HEK293T (cell line): ENCODE measurements at regions not wholly inside any gene's neighbourhood (a gene's known extent, or its start where the extent isn't known, plus 50 kb on each side); places are given as distances from the start of the nearest gene placed in this dataset.

Experiments used
- CTCF ChIA-PET: fragments of 350-600 bp; formaldehyde crosslinking; extraction: SDS; loops from one replicate; lab custom pipeline; 2021; ENCODE audit warnings: antibody characterized with exemption, inconsistent platforms; lab: Yijun Ruan, JAX
- POLR2A ChIA-PET: fragments of 350-600 bp; formaldehyde crosslinking; extraction: SDS; loops from one replicate; lab custom pipeline; 2020; ENCODE audit warnings: antibody characterized with exemption, inconsistent platforms; lab: Yijun Ruan, JAX
- DNase-seq: peaks from one replicate; pipeline ENCODE4 v3.0.0; 2012; ENCODE audit warnings: mixed read lengths; ENCODE audit errors: extremely low spot score
- ARNT ChIP-seq: fragments of 450-650 bp; IDR thresholded peaks from 2 replicates; pipeline ENCODE4 v1.6.1; 2017; ENCODE audit warnings: mild to moderate bottlenecking
- BHLHE40 ChIP-seq: fragments of 450-650 bp; IDR thresholded peaks from 2 replicates; pipeline ENCODE4 v1.6.1; 2016; ENCODE audit warnings: mild to moderate bottlenecking, moderate library complexity, borderline replicate concordance
- CTBP1 ChIP-seq: fragments of 450-650 bp; IDR thresholded peaks from 2 replicates; pipeline ENCODE4 v1.6.1; 2016; ENCODE audit warnings: borderline replicate concordance
- ELF4 ChIP-seq: fragments of 450-650 bp; IDR thresholded peaks from 2 replicates; pipeline ENCODE4 v1.6.1; 2017; ENCODE audit warnings: antibody characterized with exemption
- FOXA1 ChIP-seq: fragments of 450-650 bp; IDR thresholded peaks from 2 replicates; pipeline ENCODE4 v1.6.1; 2016; ENCODE audit warnings: mild to moderate bottlenecking
- FOXK2 ChIP-seq: fragments of 450-650 bp; IDR thresholded peaks from 2 replicates; pipeline ENCODE4 v1.6.1; 2016; ENCODE audit warnings: mild to moderate bottlenecking
- FOXM1 ChIP-seq: fragments of 450-650 bp; IDR thresholded peaks from 2 replicates; pipeline ENCODE4 v1.6.1; 2017; ENCODE audit warnings: mild to moderate bottlenecking, borderline replicate concordance
- HDGF ChIP-seq: fragments of 450-650 bp; IDR thresholded peaks from 2 replicates; pipeline ENCODE4 v1.6.1; 2017; ENCODE audit warnings: antibody characterized with exemption, borderline replicate concordance
- L3MBTL2 ChIP-seq: fragments of 450-650 bp; conservative IDR thresholded peaks from 2 replicates; pipeline ENCODE4 v1.6.1; 2016; ENCODE audit warnings: mild to moderate bottlenecking
- LEF1 ChIP-seq: fragments of 450-650 bp; IDR thresholded peaks from 2 replicates; pipeline ENCODE4 v1.6.1; 2017; ENCODE audit warnings: mild to moderate bottlenecking, borderline replicate concordance
- NFRKB ChIP-seq: fragments of 450-650 bp; IDR thresholded peaks from 2 replicates; pipeline ENCODE4 v1.6.1; 2016; ENCODE audit warnings: mild to moderate bottlenecking, moderate library complexity
- PKNOX1 ChIP-seq: fragments of 450-650 bp; IDR thresholded peaks from 2 replicates; pipeline ENCODE4 v1.6.1; 2016
- SP1 ChIP-seq: fragments of 450-650 bp; IDR thresholded peaks from 2 replicates; pipeline ENCODE4 v1.6.1; 2017
- SUZ12 ChIP-seq: fragments of 450-650 bp; IDR thresholded peaks from 2 replicates; pipeline ENCODE4 v1.6.1; 2016; ENCODE audit warnings: mild to moderate bottlenecking
- TARDBP ChIP-seq: fragments of 450-650 bp; IDR thresholded peaks from 2 replicates; pipeline ENCODE4 v1.6.1; 2016
- ZNF384 ChIP-seq: fragments of 450-650 bp; IDR thresholded peaks from 2 replicates; pipeline ENCODE4 v1.6.1; 2016

- TF ChIP-seq PKNOX1 (no peak), FOXK2 (no peak), BHLHE40 (no peak), L3MBTL2 (no peak)
- ChIA-PET POLR2A (no interaction called here), CTCF (interaction anchor here (0.7 kb wide), 1 partner anchor 108 kb away, joined by 3 read pairs; no protein-coding TSS in a partner anchor)
- DNase-seq = no peak
Measured at GRCh38 chr16:54542805-54543505, 256.4 kb upstream of the IRX3 start.

- ChIA-PET POLR2A (no interaction called here), CTCF (no interaction called here)
- no peak for DNase-seq
- TF ChIP-seq CTBP1 (no peak), NFRKB (no peak), FOXM1 (no peak), TARDBP (no peak), SUZ12 (no peak), ELF4 (no peak)
Measured at GRCh38 chr16:54540525-54541180, 254.1 kb upstream of the IRX3 start.

- TF ChIP-seq TARDBP (no peak), ELF4 (no peak), SP1 (no peak), L3MBTL2 (no peak), NFRKB (no peak), ARNT (no peak), FOXK2 (no peak), CTBP1 (no peak), ZNF384 (no peak), BHLHE40 (no peak), SUZ12 (no peak), HDGF (no peak), PKNOX1 (no peak), FOXA1 (no peak), FOXM1 (no peak), LEF1 (no peak)
- ChIA-PET POLR2A (no interaction called here), CTCF (interaction anchor here (1.2 kb wide), 1 partner anchor 11 kb away, joined by 3 read pairs; no protein-coding TSS in a partner anchor)
- no peak for DNase-seq
Measured at GRCh38 chr16:54538276-54538675, 251.7 kb upstream of the IRX3 start.

- DNase-seq = no peak
- no peak for TF ChIP-seq ZNF384
- TF ChIP-seq TARDBP = no peak
- TF ChIP-seq CTBP1 = no peak
- no peak for TF ChIP-seq FOXA1
- no peak for TF ChIP-seq SUZ12
- TF ChIP-seq SP1 = no peak
- POLR2A ChIA-PET = no interaction called here
- CTCF ChIA-PET = no interaction called here
Measured at GRCh38 chr16:54533856-54534490, 247.4 kb upstream of the IRX3 start.

- ChIA-PET POLR2A (no interaction called here), CTCF (no interaction called here)
- TF ChIP-seq FOXK2 (no peak), SUZ12 (no peak), FOXM1 (no peak), LEF1 (no peak), PKNOX1 (no peak), TARDBP (no peak), SP1 (no peak), CTBP1 (no peak), NFRKB (no peak)
- no peak for DNase-seq
Measured at GRCh38 chr16:54526916-54527315, 240.3 kb upstream of the IRX3 start.

- ChIA-PET POLR2A (no interaction called here), CTCF (no interaction called here)
- TF ChIP-seq LEF1 = no peak
- no peak for TF ChIP-seq FOXA1
- no peak for TF ChIP-seq FOXM1
- no peak for TF ChIP-seq PKNOX1
- TF ChIP-seq SP1 = no peak
- no peak for TF ChIP-seq NFRKB
- TF ChIP-seq CTBP1 = no peak
- no peak for TF ChIP-seq BHLHE40
- no peak for TF ChIP-seq L3MBTL2
- no peak for TF ChIP-seq HDGF
- no peak for TF ChIP-seq SUZ12
- TF ChIP-seq ARNT = no peak
- TF ChIP-seq FOXK2 = no peak
- TF ChIP-seq ZNF384 = no peak
- no peak for TF ChIP-seq TARDBP
- no peak for DNase-seq
Measured at GRCh38 chr16:54526087-54526486, 239.5 kb upstream of the IRX3 start.
